Ramos (cell line): ENCODE measurements at regions not wholly inside any gene's neighbourhood (a gene's known extent, or its start where the extent isn't known, plus 50 kb on each side); places are given as distances from the start of the nearest gene placed in this dataset.

ENCODE experiments used
- in situ Hi-C: fragments of 300-500 bp; cut with MboI; formaldehyde crosslinking; loops from one replicate; pipeline ENCODE4 v1.14.3; 2022; ENCODE audit warnings: low sequenced_read_pairs; ENCODE audit not compliant: unreplicated experiment

- in situ Hi-C loops, result no loop called here
These were observed 264.7 kb downstream of the YTHDC2 start for GRCh38 chr5:113778147-113778546.

GRCh38 chr5:113788141-113788655 is 274.7 kb downstream of the YTHDC2 start:
- in situ Hi-C loops, result no loop called here

DNA sequence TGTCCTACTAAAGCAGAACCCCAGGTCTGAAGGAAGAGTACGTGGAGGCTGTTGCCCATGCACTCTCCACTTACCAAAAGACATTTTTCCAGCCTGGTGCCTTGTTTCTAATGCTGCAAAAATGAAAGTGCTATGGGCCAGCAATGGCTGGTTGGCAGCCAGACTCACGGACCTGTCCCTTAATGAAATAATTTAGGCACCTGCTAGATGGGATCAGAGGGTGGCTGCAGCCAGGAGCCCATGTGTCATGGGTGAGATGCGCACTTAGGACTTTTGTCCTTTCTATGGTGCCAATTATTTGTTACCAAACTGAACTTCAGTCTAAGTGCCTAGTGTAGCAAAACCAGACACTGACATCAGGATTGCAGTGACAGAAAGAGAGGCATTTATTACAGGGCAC is 276.3 kb downstream of the YTHDC2 start:
- in situ Hi-C loops, result no loop called here

- in situ Hi-C loops, result no loop called here
These were observed 279.3 kb downstream of the YTHDC2 start for GRCh38 chr5:113792806-113793205.

DNA sequence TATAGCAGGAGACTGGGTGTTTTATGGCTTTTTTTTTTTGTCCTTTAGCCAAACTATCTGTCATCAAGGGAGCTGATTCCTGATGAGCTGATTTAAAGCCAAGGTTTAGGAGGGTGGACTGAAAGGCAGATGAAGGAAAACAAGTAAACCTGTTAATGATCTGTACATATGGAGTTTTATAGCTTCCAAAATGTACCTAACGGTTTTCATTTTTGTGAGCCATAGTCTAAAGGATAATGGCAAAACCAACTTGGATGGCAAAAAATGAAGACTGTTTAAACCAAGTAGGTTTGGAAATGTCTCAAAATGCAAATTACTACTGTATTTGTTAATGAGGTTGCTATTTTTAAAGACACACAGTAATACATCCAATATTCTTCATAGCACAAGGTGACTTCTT is 281.5 kb downstream of the YTHDC2 start:
- in situ Hi-C loops, result no loop called here

GRCh38 chr5:113800686-113801085 is 287.2 kb downstream of the YTHDC2 start:
- in situ Hi-C loops, result no loop called here

- in situ Hi-C loops, result no loop called here
These were observed 290.8 kb downstream of the YTHDC2 start for GRCh38 chr5:113804264-113804663.

DNA sequence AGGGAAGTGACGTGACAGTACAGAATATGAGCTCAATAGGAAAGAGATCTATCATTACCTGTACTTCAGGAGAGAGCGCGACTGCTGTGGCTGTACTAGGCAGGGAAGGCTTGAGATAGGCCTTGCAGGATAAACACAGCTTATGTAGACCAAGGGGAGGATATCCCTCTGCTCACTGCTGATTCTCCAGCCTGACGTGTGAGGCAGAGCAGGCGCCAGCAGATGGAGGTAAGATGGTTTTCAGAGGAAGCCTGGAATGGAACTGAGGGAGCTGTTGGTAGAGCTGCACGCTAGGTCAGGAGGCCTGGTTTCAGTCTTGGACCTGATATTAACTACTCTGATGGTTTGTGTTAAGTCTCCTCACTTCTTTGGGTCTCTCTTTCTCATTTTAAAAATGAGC is 291.4 kb downstream of the YTHDC2 start:
- in situ Hi-C loops, result no loop called here

DNA sequence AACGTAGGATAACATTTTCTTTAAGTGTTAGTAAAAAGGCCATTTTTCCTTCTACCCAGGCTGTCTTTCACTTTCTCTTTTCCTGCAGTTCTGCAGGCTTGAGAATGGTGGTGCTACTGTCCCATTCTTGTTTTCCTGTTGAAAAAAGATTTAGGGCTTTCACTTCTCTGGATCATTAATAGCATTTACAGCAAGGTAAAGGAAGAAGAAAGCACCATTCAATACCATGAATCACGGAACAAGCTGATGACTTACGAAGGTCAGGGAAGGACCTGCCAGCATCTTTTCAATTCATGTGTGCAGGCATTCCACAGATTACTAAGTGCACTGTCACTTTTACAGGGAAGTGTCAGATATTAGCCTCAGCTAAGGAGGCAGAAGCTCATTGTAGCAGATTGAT is 292.8 kb downstream of the YTHDC2 start:
- in situ Hi-C loops, result no loop called here

DNA sequence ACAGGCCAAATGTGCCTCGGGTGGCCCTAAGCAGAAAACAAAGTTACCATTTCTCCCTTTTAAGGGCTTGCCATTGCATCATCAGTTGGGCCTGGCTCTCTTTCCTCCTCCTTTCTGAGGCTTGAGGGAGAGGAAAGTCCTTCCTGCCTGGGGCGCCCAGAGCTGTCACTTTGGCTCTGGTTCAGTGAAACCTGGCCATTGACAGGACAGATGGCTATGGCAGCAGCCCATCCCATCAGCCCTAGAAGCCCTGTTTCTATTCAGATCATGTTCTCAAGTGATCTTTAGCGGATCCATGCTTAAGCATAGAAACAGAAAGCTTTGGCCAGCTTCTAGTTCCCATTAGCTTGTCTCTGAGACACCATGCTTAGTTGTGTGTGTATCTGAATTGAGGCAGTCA is 293.4 kb downstream of the YTHDC2 start:
- in situ Hi-C loops, result no loop called here

DNA sequence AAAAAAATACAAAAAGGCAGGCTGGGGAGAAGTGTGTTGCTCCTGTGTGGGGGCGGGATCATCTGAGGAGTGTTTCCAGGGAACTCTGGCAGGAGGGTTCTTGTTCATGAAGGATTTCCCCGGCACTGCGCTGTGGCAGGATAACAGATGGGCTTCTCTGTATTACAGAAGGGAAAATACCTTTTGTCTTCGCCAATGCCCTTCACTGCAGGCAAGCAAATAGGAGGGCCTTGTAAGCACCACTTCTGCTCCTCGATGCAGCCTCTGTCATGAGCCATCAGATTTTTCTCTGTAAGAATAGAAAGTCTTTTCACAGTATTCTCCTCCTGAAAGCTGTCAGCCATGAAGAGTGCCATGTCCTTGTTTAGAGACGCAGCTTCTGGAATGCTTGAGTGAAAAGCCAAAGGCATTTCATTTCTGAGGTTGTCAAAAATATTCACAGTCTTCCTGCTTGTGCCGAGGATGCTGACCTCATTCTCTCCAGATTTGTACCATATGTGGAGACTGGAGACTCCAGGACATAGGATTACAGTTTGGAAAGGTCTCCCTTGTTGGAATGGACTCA is 294.0 kb downstream of the YTHDC2 start:
- in situ Hi-C loops, result no loop called here

DNA sequence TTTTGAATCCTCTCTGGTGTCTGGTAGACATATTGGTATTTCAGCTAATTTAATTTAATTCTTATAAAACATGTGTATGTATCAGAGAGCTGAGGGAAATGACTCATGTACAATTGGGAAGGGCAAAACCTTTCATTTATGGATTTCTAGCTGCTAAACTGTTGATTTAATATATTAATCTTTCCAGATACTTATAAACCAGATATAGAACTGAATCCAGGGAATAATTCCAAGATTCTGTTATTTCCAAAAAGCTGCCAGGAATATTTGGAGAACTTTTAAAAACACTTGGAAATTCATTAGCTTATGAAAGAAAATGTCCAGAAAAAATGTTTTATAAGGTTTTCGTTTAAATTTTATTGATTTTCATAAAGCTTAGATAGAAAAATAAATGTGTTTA is 295.5 kb downstream of the YTHDC2 start:
- in situ Hi-C loops, result no loop called here

DNA sequence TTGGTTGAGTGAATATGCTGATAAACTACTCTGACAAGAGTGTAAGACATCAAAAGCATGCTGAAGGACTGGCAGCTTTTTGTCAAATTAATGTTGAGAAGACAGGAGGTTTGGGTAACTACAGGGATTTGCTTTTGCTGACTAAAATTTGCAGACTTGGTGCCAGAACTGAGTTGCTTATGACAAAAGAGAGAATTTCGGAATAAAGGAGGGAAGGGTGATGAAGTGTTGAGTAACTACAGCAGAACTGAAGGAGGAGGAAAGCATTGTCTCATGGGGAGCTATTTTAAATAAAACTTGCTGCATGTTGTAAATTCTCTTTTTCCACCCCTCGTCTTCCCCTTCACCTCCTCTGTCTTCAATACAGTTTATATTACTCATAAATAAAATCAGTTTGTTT is 296.1 kb downstream of the YTHDC2 start:
- in situ Hi-C loops, result no loop called here

DNA sequence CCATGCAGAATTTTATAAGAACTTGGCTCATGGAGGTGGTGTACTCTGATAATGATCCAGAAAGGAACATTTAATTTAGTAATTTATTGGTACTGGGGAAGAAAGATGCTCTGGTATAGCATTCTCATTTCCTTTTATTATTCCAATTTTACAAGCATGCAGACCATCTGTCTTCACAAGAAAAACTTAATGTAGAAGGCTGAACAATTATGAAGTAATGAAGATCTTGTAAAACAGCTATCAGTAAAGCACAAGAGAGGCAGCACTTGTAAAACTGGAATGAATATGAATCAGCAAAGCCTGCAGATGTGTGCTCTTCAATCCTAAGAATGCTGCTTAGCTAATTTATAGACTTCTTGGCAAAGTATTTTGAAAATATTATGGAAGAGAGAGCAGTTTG is 300.0 kb downstream of the YTHDC2 start:
- in situ Hi-C loops, result no loop called here

DNA sequence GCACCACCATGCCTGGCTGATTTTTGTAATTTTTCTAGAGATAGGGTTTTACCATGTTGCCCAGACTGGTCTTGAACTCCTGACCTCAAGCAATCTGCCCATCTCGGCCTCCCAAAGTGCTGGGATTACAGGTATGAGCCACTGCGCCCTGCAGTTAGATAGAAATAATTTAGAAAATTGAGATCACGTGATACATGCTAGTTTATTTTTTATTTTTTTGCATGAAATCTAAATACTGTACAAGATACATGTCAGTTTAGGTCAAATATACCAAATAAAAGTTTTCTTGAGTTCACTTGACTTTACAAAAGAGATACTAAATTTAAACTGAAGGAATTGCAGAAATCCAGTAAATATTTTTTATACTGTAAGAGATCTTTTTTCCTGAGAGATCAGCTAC is 304.2 kb downstream of the YTHDC2 start:
- in situ Hi-C loops, result no loop called here

DNA sequence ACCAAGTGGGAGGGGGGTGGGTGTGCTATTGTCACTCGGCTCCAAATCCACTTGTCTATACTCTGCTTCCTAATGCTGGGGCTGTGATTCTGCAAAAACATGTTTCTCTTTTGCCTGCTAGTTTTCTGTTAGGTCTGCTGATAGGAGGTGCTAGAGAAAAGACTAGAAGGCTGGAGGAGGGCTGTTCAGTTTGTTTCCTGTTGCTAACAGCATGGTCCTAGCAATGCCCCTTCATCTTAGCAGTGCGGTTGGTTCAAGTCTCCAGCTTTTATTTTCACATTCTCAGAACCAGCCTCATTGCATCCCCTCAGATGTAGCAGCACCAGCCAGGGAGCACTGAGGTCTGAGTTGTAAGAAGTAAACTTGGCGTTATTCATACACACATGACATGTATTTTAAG is 310.2 kb downstream of the YTHDC2 start:
- in situ Hi-C loops, result no loop called here

- in situ Hi-C loops, result no loop called here
These were observed 310.8 kb downstream of the YTHDC2 start for GRCh38 chr5:113824307-113824706.

DNA sequence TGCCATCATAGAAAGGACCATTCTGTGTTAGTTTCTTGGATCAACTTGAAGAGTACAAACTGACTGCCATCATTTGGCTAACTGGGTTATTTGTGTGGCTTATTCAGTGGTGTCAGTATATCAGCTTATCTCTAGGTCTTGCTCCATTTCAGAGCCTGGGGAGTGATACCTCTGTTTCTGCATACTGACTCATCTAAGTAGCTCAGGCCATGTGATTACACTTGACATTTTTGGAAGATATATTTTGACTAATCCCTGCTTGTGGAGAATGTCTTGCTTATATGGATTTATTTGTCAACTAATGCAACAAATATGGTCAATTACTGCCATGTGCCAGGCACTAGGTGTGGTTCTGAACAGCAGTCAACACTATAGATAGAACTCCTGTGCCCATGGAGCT is 311.7 kb downstream of the YTHDC2 start:
- in situ Hi-C loops, result no loop called here

DNA sequence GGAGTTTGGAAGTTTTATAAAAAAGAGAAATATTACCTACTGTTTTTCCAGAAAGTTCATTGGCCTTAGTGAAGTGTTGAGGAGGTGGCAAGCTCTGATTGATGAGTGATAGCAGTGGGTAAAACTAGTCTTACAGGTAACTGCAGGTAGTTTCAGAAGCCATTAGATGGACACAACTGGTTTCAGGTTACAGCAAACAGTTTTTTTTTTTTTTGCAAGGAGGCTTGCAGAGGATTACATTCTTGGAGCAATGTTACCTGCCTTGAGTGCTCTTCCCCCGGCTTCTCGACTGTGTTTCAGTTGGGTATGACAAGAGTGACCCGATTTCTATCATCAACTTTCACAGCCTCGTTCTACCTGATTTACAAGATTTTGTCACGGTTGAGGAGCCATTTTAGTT is 333.4 kb downstream of the YTHDC2 start:
- in situ Hi-C loops, result no loop called here

- in situ Hi-C loops, result no loop called here
These were observed 350.9 kb downstream of the YTHDC2 start for GRCh38 chr5:113864437-113864836.

- in situ Hi-C loops, result no loop called here
These were observed 353.3 kb downstream of the YTHDC2 start for GRCh38 chr5:113866763-113867162.

DNA sequence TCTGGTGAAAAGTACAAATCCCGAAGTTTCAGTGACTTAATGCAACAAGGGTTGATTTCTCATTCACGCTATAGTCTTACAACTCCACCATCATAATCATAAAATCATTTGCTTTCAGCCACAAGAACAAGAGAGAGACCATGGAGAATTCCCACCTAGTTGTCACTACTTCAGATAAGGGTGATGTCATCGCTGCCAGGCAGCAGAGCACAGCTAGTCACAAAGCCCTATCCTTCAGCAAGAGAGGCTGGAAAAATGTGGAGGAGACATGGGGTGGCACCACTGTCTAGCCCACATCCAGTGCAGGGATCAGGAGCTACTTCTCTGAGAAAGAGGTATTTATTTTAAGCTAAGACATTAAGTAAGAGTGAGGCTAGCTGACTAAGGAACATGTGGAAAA is 356.1 kb downstream of the YTHDC2 start:
- in situ Hi-C loops, result no loop called here

- in situ Hi-C loops, result no loop called here
These were observed 358.5 kb downstream of the YTHDC2 start for GRCh38 chr5:113871972-113872371.
